ENCODE measurements at regions not wholly inside any gene's neighbourhood (a gene's known extent, or its start where the extent isn't known, plus 50 kb on each side); places are given as distances from the start of the nearest gene placed in this dataset.
"Not testable (repeated sequence)": the region's sequence is repeated elsewhere in the genome, so short reads cannot be mapped to it uniquely, and the experiment has no call there.

DNA sequence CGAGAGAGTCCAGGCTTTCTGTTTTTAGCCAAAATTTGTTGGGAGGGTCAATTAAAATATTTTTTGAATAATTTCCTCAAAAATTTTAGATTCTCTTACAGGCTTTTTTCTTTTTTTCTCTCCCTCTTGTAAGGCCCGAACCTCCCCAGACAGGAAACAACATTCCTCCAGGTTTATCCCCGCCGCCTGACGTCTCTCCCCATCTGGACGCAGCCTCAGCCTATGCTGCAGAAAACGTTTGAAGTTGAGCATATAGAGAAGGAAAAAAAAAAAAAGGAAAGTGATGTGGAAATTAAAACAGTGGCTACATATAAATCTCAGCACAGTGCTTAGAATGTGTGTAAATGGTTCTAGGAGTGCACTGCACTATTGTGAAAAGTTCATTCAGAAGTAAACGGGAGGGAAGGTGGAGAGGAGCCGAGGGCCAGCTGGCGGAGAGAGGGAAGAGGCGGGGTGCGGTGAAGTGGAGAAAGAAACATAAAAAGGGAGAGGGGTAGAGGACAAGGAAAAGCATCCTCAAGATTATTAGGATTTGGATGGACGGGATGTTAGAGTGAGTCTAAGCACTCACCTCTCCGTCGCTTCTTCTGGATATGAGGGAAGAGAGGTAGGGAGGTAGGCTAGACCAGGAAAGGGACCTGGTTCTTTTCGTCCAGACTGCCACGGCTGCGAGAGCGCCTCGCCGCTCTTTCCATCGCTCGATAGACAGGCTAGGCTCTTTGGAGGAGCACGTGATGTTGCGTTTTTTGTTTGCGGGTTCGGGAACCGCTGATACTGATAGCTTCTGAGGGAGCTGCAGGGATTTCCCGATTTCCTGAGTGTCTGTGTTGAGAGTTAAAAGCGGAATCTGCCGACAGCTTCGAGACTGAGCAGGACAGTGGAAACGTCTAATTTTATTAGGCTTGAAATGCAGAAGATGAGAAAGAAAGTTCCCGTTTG is 98.7 kb downstream of the TRIM27 start:
- Histone ChIP-seq H3K36me3 (no peaks in the 10 kb centered on the region), H3K27me3 (no peaks in the 10 kb centered on the region), H3K9me3 (no peaks in the 10 kb centered on the region), H3K27ac (no peak overlapping the region), H3K4me3 (no peak overlapping the region), H3K4me1 (ENCODE audit: insufficient read depth) (no peaks in the 10 kb centered on the region)
- TF ChIP-seq POLR2A (IDR thresholded peaks at IDR 0.05) (no peak), EP300 (IDR thresholded peaks at IDR 0.05) (no peak)
- TF ChIP-seq, protein P1, sequence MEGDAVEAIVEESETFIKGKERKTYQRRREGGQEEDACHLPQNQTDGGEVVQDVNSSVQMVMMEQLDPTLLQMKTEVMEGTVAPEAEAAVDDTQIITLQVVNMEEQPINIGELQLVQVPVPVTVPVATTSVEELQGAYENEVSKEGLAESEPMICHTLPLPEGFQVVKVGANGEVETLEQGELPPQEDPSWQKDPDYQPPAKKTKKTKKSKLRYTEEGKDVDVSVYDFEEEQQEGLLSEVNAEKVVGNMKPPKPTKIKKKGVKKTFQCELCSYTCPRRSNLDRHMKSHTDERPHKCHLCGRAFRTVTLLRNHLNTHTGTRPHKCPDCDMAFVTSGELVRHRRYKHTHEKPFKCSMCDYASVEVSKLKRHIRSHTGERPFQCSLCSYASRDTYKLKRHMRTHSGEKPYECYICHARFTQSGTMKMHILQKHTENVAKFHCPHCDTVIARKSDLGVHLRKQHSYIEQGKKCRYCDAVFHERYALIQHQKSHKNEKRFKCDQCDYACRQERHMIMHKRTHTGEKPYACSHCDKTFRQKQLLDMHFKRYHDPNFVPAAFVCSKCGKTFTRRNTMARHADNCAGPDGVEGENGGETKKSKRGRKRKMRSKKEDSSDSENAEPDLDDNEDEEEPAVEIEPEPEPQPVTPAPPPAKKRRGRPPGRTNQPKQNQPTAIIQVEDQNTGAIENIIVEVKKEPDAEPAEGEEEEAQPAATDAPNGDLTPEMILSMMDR (IDR thresholded peaks at IDR 0.05) = no peak
- WGBS, 3 donors = 2 to 3% (median 2%) methylated on average over 34 of the region's 34 CpGs
- intact Hi-C loops (cut with DNase I) = no loop called here
- DNase-seq = no peak

DNA sequence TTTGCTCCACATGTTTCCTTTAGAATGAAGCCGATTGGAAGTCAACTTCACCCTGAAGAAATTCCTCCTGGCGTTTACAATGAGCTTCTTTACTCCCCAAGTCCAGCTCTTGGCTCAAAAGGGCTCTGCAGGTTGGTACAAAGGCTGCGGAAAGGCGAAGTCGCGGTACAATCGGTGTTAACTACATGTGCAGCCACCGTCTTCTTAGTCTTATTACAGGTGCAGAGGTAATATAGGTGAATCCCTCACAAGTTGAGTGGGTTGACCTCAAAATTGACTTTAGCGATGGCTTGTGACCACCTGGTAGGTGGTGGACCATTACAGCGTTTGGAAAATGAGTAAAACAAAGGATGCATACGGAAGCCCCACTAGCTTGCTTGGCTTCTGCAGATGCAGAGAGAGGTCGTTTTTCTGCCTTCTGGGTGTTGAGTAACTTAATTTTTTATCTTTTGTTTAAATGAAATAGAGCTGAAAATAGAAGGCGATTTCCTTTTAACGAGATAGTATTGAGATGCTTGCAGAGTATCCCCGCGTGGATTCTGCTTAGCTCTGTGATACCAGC is 98.0 kb downstream of the TRIM27 start:
- no peaks in the 10 kb centered on the region for H3K27me3 ChIP-seq
- WGBS, 3 donors = 11 to 13% (median 12%) methylated on average over 16 of the region's 16 CpGs

DNA sequence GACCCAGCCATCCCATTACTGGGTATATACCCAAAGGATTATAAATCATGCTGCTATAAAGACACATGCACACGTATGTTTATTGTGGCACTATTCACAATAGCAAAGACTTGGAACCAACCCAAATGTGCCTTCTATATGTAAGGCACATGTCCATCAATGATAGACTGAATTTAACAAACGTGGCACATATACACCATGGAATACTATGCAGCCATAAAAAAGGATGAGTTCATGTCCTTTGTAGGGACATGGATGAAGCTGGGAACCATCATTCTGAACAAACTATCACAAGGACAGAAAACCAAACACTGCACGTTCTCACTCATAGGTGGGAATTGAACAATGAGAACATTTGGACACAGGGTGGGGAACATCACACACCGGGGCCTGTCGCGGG is 92.1 kb downstream of the TRIM27 start:
- not testable (repeated sequence) for H3K27ac ChIP-seq; H3K9me3 ChIP-seq; H3K4me1 ChIP-seq (ENCODE audit: insufficient read depth); DNase-seq; H3K36me3 ChIP-seq; H3K27me3 ChIP-seq; H3K4me3 ChIP-seq
- intact Hi-C loops (cut with DNase I) = loop anchor here in 1 of 4 donors (10.0 kb wide), 1 partner anchor 183 kb away; no protein-coding TSS in a partner anchor
- 76 to 90% (median 83%) methylated on average over 6 of the region's 6 CpGs for WGBS, 3 donors

More for the DNA sequence above, 98.0 kb downstream of the TRIM27 start:
- no peak for TF ChIP-seq EP300 (IDR thresholded peaks at IDR 0.05)
- TF ChIP-seq POLR2A (IDR thresholded peaks at IDR 0.05) = no peak
- TF ChIP-seq, protein P1 (IDR thresholded peaks at IDR 0.05) = no peak
- H3K9me3 ChIP-seq = no peaks in the 10 kb centered on the region
- no peak for DNase-seq
- intact Hi-C loops (cut with DNase I) = no loop called here
- H3K4me1 ChIP-seq (ENCODE audit: insufficient read depth) = no peaks in the 10 kb centered on the region
- H3K36me3 ChIP-seq = no peaks in the 10 kb centered on the region
- no peak overlapping the region for H3K27ac ChIP-seq
- H3K4me3 ChIP-seq = no peak overlapping the region

DNA sequence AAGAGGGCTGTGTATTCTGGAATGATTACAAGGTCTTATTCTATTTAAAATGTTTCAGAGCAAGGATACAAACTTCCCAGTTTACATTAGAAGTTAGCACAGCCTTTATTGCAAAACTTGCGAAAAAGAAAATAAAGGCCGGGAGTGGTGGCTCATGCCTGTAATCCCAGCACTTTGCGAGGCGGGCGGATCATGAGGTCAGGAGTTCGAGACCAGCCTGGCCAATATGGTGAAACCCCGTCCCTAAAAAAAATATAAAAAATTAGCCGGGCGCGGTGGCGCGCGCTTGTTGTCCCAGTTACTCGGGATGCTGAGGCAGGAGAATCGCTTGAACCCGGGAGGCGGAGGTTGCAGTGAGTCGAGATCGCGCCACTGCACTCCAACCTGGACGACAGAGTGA is 87.1 kb downstream of the TRIM27 start:
- intact Hi-C loops (cut with DNase I) = loop anchor here in 2 of 4 donors (5.0 to 10.0 kb wide), 2 partner anchors 178 to 181 kb away; no protein-coding TSS in a partner anchor
- 28 to 44% (median 35%) methylated on average over 21 of the region's 21 CpGs for WGBS, 3 donors

DNA sequence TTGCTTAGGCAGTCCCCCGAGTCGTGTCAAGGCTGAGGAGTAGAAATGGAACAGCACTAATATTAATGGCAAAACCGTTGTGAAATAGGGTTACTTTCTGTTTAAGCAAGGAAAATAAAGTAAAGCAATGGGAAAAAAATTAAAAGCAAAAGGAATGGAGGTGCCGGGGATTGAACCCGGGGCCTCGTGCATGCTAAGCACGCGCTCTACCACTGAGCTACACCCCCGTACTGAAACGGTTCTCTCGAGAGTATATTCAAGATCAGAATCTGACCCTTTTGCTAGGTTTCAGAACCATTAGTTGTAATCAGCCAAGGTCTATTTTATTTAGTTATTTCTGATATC is 85.5 kb downstream of the TRIM27 start:
- H3K4me1 ChIP-seq (ENCODE audit: insufficient read depth) = peaks cover 1% of the 10 kb centered on the region
- no peaks in the 10 kb centered on the region for H3K36me3 ChIP-seq
- H3K4me3 ChIP-seq = peak overlapping the region; percentile 54
- H3K9me3 ChIP-seq = no peaks in the 10 kb centered on the region
- 0 to 1% (median 1%) methylated on average over 11 of the region's 11 CpGs for WGBS, 3 donors
- TF ChIP-seq EP300 (IDR thresholded peaks at IDR 0.05) (no peak), POLR2A (IDR thresholded peaks at IDR 0.05) (no peak)
- TF ChIP-seq, protein P1 (IDR thresholded peaks at IDR 0.05) = no peak
- no peaks in the 10 kb centered on the region for H3K27me3 ChIP-seq
- peak overlapping the region; percentile 46 to 54 for H3K27ac ChIP-seq
- intact Hi-C loops (cut with DNase I) = loop anchor here in 3 of 4 donors (2.0 to 10.0 kb wide), 3 partner anchors 177 to 179 kb away; no protein-coding TSS in a partner anchor
- DNase-seq = peak; percentile 61 to 77 (median 71)

More for the DNA sequence above, 87.1 kb downstream of the TRIM27 start:
- DNase-seq = peak in 2 of 5 donors; percentile 16 to 37
- H3K27ac ChIP-seq; H3K4me1 ChIP-seq (ENCODE audit: insufficient read depth); H3K4me3 ChIP-seq; H3K9me3 ChIP-seq; H3K27me3 ChIP-seq; H3K36me3 ChIP-seq: not testable (repeated sequence)

Data from ovary (tissue), 7 donors.